A204.1 (cell line): ENCODE measurements at regions not wholly inside any gene's neighbourhood (a gene's known extent, or its start where the extent isn't known, plus 50 kb on each side); places are given as distances from the start of the nearest gene placed in this dataset.
"Not testable (repeated sequence)": the region's sequence is repeated elsewhere in the genome, so short reads cannot be mapped to it uniquely, and the experiment has no call there.

Experiments
- FAIRE-seq: peaks from 2 replicates; lab custom pipeline; 2012; peaks lifted over from hg19 to GRCh38; lab: Jason Lieb, UNC

DNA sequence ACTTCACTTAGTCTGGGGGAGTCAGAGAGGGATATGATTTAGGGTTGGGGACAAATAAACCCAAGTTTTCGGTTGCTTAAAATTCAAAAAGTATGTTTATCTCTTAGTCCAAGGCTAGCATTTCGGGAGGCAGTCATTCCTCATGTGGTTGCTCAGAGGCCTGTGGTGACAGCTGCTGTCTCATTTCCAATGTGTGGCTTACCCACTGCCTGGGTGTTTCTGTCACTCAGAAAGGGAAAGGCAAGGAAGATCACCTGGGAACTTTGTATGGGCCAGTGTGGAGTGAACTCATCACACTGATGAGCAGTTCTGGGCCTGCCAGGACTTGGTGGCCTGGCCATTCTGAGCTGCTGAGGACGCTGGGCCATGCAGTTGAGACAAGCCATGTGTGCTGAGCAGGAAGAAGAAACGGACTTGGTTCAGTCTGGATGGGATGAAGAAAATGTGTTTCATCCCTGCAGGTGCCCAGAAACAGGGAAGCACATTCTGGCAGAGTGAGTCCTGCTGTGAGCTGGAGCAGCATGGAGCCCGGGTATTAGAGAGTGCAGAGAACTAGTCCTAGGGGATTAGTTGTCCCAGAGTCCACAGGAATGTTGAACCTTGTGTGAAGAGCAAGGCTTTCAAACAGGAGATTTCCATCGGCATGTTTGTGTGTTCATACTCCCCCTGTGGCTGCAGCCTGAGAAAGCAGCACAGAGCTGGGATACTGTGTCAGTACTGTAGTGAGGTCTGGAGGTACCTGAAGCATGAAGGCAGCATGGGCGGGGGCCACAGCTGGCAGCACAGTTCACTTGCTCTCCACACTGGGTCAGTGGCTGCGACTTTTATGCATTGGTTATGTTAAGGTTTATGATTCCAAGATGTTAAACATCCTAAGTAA, 211.1 kb upstream of the IGFBP3 start:
- no peak for FAIRE-seq

GRCh38 chr7:46129831-46130230, 208.8 kb upstream of the IGFBP3 start:
- no peak for FAIRE-seq

DNA sequence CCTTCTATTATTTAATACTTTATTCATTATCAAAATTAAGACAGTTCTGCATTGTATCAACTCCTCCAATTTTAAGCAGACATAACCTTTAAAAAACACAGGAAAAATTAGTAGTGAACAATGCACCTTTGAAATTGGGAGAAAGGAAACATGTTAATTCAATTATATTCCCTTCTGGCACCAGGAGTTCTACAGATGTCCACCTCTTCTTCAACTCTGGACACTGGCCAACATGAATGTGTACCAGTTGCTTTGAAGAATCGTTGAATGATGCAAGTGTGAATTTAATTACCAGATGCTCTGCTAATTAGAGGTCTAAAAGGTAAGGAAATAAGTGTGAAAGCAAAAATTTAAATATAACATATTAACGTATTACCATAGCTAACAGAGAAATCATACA, 206.7 kb upstream of the IGFBP3 start:
- FAIRE-seq: no peak

GRCh38 chr7:46126675-46127300, 205.7 kb upstream of the IGFBP3 start:
- FAIRE-seq: no peak

DNA sequence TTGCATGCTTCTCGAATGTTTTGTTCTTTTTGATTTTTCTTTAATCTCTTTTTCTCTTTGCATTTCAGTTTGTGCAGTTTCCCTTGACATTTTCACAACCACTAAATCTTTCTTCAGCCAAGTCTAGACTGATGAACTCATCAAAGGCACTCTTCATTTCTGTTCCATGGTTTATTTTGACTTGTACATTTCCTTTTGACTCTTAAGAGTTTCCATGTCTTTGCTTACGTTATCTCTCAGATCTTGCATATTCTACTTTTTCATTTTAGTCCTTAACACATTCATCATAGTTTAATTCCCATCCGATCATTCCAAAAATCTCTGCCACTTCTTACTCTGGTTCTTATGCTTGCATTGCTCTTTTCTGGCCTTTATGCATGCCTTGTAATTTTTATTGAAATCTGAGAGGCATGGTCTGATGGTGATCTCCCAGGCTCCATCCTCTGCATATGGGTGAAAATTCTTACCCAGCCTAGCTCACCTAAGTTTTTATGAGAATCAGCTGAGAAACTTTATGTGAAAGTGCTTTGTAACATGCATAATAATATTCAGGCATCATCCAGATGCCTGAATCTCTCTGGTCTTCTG, 202.8 kb upstream of the IGFBP3 start:
- no peak for FAIRE-seq

GRCh38 chr7:46115410-46115809, 194.3 kb upstream of the IGFBP3 start:
- FAIRE-seq: no peak

GRCh38 chr7:46109437-46109836, 188.4 kb upstream of the IGFBP3 start:
- no peak for FAIRE-seq

- no peak for FAIRE-seq
Observed at GRCh38 chr7:46108272-46108671, 187.2 kb upstream of the IGFBP3 start.

GRCh38 chr7:46107610-46108217, 186.6 kb upstream of the IGFBP3 start:
- FAIRE-seq: no peak

- no peak for FAIRE-seq
Observed at GRCh38 chr7:46100521-46100920, 179.4 kb upstream of the IGFBP3 start.

DNA sequence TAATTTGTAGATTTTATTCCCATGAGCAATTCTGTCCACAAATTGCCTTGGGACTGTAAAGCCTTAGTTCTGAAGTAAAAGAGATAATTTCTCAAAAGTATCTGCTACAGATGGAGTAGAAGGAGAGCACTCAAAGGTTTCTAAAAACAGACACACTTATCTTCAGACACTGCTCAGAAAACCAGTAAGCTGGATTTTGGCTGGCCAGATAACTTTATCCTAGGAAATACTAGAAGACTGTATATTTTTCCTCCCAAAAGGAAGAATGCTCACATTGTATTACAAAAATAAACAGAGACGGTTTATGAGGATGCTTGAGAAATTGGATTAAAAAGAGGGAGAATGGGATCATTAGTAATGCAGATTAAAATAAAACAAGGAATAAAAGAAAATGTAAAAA, 178.0 kb upstream of the IGFBP3 start:
- FAIRE-seq: no peak

GRCh38 chr7:46091071-46091470, 170.0 kb upstream of the IGFBP3 start:
- no peak for FAIRE-seq

DNA sequence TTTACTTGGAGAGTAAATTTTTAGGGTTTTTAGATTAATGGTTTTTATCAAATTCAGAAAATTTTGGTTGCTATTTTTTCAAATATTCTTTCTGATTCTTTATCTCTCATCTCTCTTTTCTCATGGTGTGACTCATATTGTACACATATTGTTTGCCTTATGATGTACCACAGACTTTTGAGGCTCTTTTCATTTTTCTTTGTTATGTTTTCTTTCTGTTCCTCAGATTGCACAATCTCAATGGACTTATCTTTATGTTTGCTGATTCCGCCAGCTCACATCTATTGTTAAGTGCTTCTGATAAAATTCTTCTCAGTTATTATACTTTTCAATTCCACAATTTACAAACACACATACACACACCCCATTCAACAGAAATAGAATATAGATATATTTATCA, 168.2 kb upstream of the IGFBP3 start:
- peak; percentile 23 for FAIRE-seq

- not testable (repeated sequence) for FAIRE-seq
Observed at GRCh38 chr7:46088486-46088885, 167.4 kb upstream of the IGFBP3 start.

DNA sequence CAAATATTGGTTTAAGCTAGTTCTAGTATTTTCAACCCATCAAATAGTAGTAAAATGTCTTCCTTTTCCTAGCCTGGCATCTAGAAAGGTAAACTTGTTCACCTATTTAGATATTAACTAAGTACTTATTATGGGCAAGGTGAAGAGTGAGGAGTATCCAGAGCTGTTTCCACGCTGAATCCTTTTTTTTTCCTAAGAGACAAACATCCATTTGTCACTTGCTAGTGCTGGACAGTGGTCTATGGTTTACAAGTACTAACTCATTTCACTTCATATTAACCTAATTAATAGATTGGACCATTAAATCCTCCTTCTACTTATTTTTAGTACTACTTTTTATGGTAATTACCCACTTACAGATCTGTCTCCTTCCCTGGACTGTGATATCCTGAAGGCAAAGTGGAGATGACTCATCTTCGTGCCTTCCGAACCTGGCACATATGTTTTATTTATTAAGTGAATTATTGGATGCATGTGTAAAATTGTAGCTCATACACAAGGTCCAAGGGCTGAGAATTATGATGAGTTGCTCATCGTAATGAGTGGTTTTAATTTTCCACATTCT, 159.6 kb upstream of the IGFBP3 start:
- FAIRE-seq: no peak

DNA sequence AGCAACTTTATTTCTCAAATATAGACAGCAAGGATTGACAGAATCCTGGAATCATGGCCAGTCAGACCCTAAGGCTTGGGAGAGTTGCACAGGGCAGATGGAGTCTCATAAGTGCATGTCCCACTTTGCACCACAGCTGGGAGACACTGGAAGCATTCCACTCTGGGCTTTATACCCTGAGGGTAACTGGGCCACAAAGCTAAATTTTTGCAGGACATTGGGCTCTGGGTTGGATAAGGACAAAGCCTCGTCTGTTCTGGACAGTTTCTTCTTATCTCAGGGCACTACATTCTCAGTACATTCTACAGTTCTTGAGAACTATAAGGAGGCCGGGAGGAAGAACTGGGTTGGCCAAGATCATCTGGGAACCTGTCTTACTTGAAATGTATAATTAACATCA, 158.3 kb upstream of the IGFBP3 start:
- no peak for FAIRE-seq

- no peak for FAIRE-seq
Observed at GRCh38 chr7:46076527-46076926, 155.5 kb upstream of the IGFBP3 start.

GRCh38 chr7:46072722-46073121, 151.7 kb upstream of the IGFBP3 start:
- no peak for FAIRE-seq

- no peak for FAIRE-seq
Observed at GRCh38 chr7:46071601-46072000, 150.5 kb upstream of the IGFBP3 start.

GRCh38 chr7:46071076-46071475, 150.0 kb upstream of the IGFBP3 start:
- FAIRE-seq: no peak

DNA sequence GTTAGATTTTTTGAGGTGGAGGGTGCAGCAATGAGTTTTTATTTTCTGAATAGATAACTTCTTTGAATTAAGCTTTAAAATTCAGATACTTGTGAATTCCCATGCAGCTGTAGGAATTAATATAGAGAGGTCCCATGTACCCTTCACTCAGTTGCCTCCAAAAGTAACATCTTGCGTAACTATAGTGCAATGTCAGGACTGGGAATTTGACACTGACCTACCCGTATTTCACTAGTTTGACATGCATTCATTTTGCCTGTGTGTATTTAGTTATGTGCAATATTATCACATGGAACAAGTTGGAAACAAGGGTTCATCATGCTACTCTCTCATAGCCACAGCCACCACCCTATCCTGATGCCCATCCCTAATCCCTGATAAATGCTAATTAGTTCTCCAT, 147.1 kb upstream of the IGFBP3 start:
- FAIRE-seq: no peak

- no peak for FAIRE-seq
Observed at GRCh38 chr7:46059308-46060020, 138.4 kb upstream of the IGFBP3 start.
